Right atrium auricular region (tissue), 2 donors: ENCODE measurements at regions not wholly inside any gene's neighbourhood (a gene's known extent, or its start where the extent isn't known, plus 50 kb on each side); places are given as distances from the start of the nearest gene placed in this dataset.
"Not testable (repeated sequence)": the region's sequence is repeated elsewhere in the genome, so short reads cannot be mapped to it uniquely, and the experiment has no call there.

Experiments
- DNase-seq: peaks from one replicate; pipeline ENCODE4 v3.0.0-alpha.2; 2019; ENCODE audit warnings: low spot score
- H3K27ac ChIP-seq, 2 donors: fragments of 200-600 bp; sonication (generic); 1 replicate in 1 of 2; 2 replicates in 1 of 2; pipeline ENCODE4 v1.5.1; 2016 to 2019
- H3K27me3 ChIP-seq, 2 donors: fragments of 200-600 bp; sonication (generic); one replicate each; pipeline versions ENCODE4 v1.5.1 to v1.6.0; 2017 to 2019
- H3K36me3 ChIP-seq: fragments of 200-600 bp; sonication (generic); one replicate; pipeline ENCODE4 v1.5.1; 2016
- H3K4me1 ChIP-seq, 2 donors: fragments of 200-600 bp; sonication (generic); one replicate each; pipeline versions ENCODE4 v1.5.1 to v1.6.0; 2017 to 2019
- H3K4me3 ChIP-seq, 2 donors: fragments of 200-600 bp; sonication (generic); 1 replicate in 1 of 2; 2 replicates in 1 of 2; pipeline ENCODE4 v1.5.1; 2017 to 2019; ENCODE audit warnings: mild to moderate bottlenecking in 1 of 2, moderate library complexity in 1 of 2
- H3K9me3 ChIP-seq, 2 donors: fragments of 200-600 bp; sonication (generic); one replicate each; pipeline ENCODE4 v1.5.1; 2019
- TF ChIP-seq, protein P1 (sequence below), 2 donors: fragments of 200-600 bp; sonication (generic); IDR thresholded peaks; one replicate each; pipeline ENCODE4 v1.5.1; 2019; ENCODE audit warnings: antibody characterized with exemption in 2 of 2

DNA sequence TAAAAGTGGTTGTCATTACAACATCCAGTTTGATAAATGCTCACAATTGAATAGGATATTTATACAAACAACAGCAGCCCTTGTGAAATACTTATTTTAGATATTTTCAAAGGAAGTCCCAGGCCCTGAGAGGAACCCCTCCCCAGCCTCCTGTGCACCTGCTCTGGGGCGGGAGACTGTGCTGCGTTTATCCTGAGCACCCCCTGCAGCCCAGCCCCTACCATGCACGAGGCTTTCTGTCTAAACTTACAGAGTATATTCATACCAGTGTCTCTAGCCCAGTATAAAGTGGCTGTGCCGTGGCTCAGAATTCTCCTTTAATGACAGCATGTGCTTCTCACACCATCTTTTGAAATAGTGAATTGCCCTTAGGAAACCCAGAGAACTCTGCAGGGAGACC, 1084.3 kb downstream of the TMEM121 start:
- no peaks in the 10 kb centered on the region for H3K36me3 ChIP-seq
- H3K27ac ChIP-seq: no peak overlapping the region
- TF ChIP-seq, protein P1, sequence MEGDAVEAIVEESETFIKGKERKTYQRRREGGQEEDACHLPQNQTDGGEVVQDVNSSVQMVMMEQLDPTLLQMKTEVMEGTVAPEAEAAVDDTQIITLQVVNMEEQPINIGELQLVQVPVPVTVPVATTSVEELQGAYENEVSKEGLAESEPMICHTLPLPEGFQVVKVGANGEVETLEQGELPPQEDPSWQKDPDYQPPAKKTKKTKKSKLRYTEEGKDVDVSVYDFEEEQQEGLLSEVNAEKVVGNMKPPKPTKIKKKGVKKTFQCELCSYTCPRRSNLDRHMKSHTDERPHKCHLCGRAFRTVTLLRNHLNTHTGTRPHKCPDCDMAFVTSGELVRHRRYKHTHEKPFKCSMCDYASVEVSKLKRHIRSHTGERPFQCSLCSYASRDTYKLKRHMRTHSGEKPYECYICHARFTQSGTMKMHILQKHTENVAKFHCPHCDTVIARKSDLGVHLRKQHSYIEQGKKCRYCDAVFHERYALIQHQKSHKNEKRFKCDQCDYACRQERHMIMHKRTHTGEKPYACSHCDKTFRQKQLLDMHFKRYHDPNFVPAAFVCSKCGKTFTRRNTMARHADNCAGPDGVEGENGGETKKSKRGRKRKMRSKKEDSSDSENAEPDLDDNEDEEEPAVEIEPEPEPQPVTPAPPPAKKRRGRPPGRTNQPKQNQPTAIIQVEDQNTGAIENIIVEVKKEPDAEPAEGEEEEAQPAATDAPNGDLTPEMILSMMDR (IDR thresholded peaks at IDR 0.05): no peak
- no peaks in the 10 kb centered on the region for H3K9me3 ChIP-seq
- no peaks in the 10 kb centered on the region for H3K4me1 ChIP-seq
- no peak for DNase-seq
- no peak overlapping the region for H3K4me3 ChIP-seq
- no peaks in the 10 kb centered on the region for H3K27me3 ChIP-seq

GRCh38 chr14:106613256-106613655, 1086.9 kb downstream of the TMEM121 start:
- Histone ChIP-seq H3K27me3 (no peaks in the 10 kb centered on the region), H3K4me3 (no peak overlapping the region), H3K4me1 (no peaks in the 10 kb centered on the region), H3K36me3 (no peaks in the 10 kb centered on the region), H3K27ac (no peak overlapping the region), H3K9me3 (no peaks in the 10 kb centered on the region)
- TF ChIP-seq, protein P1 (IDR thresholded peaks at IDR 0.05): no peak
- DNase-seq: no peak

- H3K4me3 ChIP-seq, H3K36me3 ChIP-seq, H3K27ac ChIP-seq, H3K27me3 ChIP-seq, DNase-seq, H3K4me1 ChIP-seq, H3K9me3 ChIP-seq: not testable (repeated sequence)
- TF ChIP-seq, protein P1 (IDR thresholded peaks at IDR 0.05): peak; percentile 22 to 60
Measured at GRCh38 chr14:106618471-106618951, 1092.1 kb downstream of the TMEM121 start.

DNA sequence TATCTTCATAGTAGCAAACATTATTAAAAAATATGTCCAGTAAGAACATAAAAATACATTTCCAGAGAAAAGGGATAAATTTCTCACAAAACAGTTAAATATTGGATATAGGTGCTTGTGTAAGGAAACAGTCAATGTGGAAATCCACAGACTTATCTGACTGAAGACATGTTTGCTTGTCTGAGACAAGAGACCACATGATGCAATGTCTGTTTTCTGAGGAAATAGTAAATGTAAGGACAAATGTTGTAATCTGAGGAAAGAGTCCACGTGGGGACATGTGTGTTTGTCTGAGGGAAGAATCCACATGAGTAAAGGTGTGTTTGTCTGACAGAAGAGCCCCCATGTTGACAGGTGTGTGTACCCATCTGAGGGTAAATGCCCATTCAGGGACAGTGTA, 1093.2 kb downstream of the TMEM121 start:
- H3K36me3 ChIP-seq: no peaks in the 10 kb centered on the region
- no peak overlapping the region for H3K4me3 ChIP-seq
- H3K9me3 ChIP-seq: no peaks in the 10 kb centered on the region
- DNase-seq: no peak
- H3K27ac ChIP-seq: no peak overlapping the region
- TF ChIP-seq, protein P1 (IDR thresholded peaks at IDR 0.05): no peak
- no peaks in the 10 kb centered on the region for H3K4me1 ChIP-seq
- no peaks in the 10 kb centered on the region for H3K27me3 ChIP-seq

- no peak overlapping the region for H3K4me3 ChIP-seq
- no peak overlapping the region for H3K27ac ChIP-seq
- no peak for DNase-seq
- TF ChIP-seq, protein P1 (IDR thresholded peaks at IDR 0.05): no peak
- no peaks in the 10 kb centered on the region for H3K9me3 ChIP-seq
- no peaks in the 10 kb centered on the region for H3K4me1 ChIP-seq
- H3K36me3 ChIP-seq: no peaks in the 10 kb centered on the region
- H3K27me3 ChIP-seq: no peaks in the 10 kb centered on the region
Measured at GRCh38 chr14:106620368-106620767, 1094.0 kb downstream of the TMEM121 start.

DNA sequence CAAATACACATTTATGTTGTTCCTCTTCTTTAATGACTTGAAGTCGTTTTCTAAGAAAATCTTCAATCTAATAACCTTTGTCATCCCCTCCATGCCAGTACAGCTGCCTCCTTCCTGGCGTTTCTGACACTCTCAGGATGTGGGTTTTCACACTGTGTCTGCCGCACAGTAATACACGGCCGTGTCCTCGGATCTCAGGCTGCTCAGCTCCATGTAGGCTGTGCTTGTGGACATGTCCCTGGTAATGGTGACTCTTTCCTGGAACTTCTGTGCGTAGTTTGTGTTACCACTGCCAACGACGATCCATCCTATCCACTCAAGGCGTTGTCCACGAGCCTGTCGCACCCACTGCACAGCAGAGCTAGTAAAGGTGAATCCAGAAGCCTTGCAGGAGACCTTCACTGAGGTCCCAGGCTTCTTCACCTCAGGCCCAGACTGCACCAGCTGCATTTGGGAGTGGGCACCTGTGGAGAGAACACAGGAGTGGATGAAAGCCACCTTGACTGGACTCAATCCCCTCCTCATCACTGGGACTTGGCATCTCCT, 1095.9 kb downstream of the TMEM121 start:
- no peaks in the 10 kb centered on the region for H3K27me3 ChIP-seq
- H3K4me1 ChIP-seq: no peaks in the 10 kb centered on the region
- no peak overlapping the region for H3K4me3 ChIP-seq

More for the DNA sequence above, 1095.9 kb downstream of the TMEM121 start:
- TF ChIP-seq, protein P1 (IDR thresholded peaks at IDR 0.05): no peak
- H3K36me3 ChIP-seq: no peaks in the 10 kb centered on the region
- H3K9me3 ChIP-seq: no peaks in the 10 kb centered on the region
- DNase-seq: no peak
- H3K27ac ChIP-seq: no peak overlapping the region
